Thyroid gland (tissue), 4 donors: ENCODE measurements at regions not wholly inside any gene's neighbourhood (a gene's known extent, or its start where the extent isn't known, plus 50 kb on each side); places are given as distances from the start of the nearest gene placed in this dataset.

Experiments
- DNase-seq, 2 donors: peaks; one replicate each; pipeline ENCODE4 v3.0.0-alpha.2; 2019
- H3K27ac ChIP-seq, 3 donors: fragments of 200-600 bp; sonication (generic); 1 replicate in 2 of 3; 2 replicates in 1 of 3; pipeline ENCODE4 v1.5.1; 2016 to 2019; ENCODE audit warnings: mild to moderate bottlenecking in 1 of 3, moderate library complexity in 1 of 3
- H3K27me3 ChIP-seq: fragments of 200-600 bp; sonication (generic); one replicate; pipeline ENCODE4 v1.5.1; 2019
- H3K36me3 ChIP-seq, 2 donors: fragments of 200-600 bp; sonication (generic); one replicate each; pipeline ENCODE4 v1.5.1; 2016 to 2019
- H3K4me1 ChIP-seq, 2 donors: fragments of 200-600 bp; sonication (generic); one replicate each; pipeline ENCODE4 v1.5.1; 2017 to 2019
- H3K4me3 ChIP-seq, 3 donors: fragments of 200-600 bp; sonication (generic); replicated peaks in 1 of 3; 1 replicate in 2 of 3; 2 replicates in 1 of 3; pipeline ENCODE4 v1.5.1; 2016; ENCODE audit warnings: mild to moderate bottlenecking in 1 of 3
- H3K9me3 ChIP-seq: fragments of 200-600 bp; sonication (generic); one replicate; pipeline ENCODE4 v1.5.1; 2017
- POLR2A ChIP-seq, 2 donors: fragments of 450-650 bp; IDR thresholded peaks; one replicate each; pipeline ENCODE4 v1.6.1; 2017; ENCODE audit warnings: antibody characterized with exemption in 2 of 2, mild to moderate bottlenecking in 2 of 2, moderate library complexity in 1 of 2
- WGBS, 2 donors: methylation state at CpG; one replicate each; pipeline ENCODE4 v1.1.5; 2017; 5-methylcytosine and 5-hydroxymethylcytosine counted together
- intact Hi-C: fragments of 100-400 bp; cut with DNase I; formaldehyde crosslinking; loops from one replicate; pipeline ENCODE4 v1.15.1; 2023
- TF ChIP-seq, protein P1 (sequence below), 6 experiments: fragments of 200-600 bp in 3 of 6; fragments of 450-650 bp in 3 of 6; sonication (generic) in 3 of 6; IDR thresholded peaks; one replicate each; pipeline ENCODE4 v1.5.1; 2016 to 2019; ENCODE audit warnings: antibody characterized with exemption in 6 of 6, mild to moderate bottlenecking in 2 of 6, inconsistent platforms in 1 of 6, moderate library complexity in 1 of 6

DNA sequence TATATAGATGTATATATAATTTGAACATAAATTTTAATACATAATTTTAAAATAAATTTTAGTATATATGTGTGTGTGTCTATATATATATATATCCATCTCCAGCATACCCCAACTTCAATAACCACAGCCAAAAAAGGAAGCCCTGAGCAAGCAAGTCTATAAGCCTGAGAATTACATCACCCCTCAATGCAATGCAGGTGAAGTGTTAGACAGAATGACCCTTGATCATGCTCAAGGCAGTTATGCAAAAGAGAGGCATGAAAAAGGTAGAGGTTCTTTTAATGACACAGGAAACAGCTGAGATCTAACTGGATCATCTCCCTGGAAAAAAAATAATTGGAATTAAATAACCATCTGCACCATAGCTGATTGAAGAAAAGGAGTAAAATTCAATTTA lies 557.9 kb upstream of the ANO5 start:
- no peak for DNase-seq
- Histone ChIP-seq H3K27me3 (no peaks in the 10 kb centered on the region), H3K27ac (no peak overlapping the region), H3K4me3 (no peak overlapping the region), H3K36me3 (no peaks in the 10 kb centered on the region), H3K4me1 (peaks cover 12 to 15% of the 10 kb centered on the region in 2 donors), H3K9me3 (no peaks in the 10 kb centered on the region)
- intact Hi-C loops = no loop called here
- TF ChIP-seq, protein P1, sequence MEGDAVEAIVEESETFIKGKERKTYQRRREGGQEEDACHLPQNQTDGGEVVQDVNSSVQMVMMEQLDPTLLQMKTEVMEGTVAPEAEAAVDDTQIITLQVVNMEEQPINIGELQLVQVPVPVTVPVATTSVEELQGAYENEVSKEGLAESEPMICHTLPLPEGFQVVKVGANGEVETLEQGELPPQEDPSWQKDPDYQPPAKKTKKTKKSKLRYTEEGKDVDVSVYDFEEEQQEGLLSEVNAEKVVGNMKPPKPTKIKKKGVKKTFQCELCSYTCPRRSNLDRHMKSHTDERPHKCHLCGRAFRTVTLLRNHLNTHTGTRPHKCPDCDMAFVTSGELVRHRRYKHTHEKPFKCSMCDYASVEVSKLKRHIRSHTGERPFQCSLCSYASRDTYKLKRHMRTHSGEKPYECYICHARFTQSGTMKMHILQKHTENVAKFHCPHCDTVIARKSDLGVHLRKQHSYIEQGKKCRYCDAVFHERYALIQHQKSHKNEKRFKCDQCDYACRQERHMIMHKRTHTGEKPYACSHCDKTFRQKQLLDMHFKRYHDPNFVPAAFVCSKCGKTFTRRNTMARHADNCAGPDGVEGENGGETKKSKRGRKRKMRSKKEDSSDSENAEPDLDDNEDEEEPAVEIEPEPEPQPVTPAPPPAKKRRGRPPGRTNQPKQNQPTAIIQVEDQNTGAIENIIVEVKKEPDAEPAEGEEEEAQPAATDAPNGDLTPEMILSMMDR (IDR thresholded peaks at IDR 0.05) = no peak
- no peak for TF ChIP-seq POLR2A (IDR thresholded peaks at IDR 0.05)

DNA sequence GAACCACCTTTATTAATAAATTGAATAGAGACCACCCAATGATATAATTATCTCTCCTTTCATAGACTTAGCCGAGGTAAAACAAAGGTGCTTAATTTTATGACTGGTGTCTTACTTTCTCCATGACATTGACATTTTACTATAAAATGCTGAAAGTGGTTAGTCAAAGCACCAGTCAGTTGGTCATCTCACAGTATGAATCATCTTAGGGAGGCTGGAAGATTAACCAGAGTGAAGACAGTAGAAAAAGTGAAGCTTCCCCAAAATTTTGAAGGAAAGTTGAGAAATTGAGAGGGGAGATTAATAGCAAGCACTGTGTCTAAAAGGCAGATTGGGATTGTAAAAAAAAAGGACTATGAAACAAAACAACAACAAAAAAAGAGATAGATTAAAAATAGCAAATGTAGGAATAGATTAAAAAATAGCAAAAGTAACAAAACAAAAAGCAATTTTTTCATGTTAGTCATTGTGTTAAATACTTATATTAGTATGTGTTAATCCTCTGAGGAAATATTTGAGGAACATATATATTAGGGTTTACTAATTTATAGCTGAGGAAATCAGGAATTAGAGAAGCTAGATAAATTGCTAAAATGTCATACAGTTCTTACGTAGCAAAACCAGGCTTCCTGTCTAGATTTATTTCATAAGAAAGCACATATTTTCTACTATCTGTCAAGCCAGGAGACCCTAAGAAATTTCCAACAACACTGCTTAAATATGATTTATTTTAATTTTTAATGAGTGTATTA lies 557.3 kb upstream of the ANO5 start:
- H3K4me3 ChIP-seq = no peak overlapping the region
- H3K36me3 ChIP-seq = no peaks in the 10 kb centered on the region
- 59 to 64% methylated on average over 2 of the region's 2 CpGs for WGBS, 2 donors
- no peak overlapping the region for H3K27ac ChIP-seq
- no peak for DNase-seq
- intact Hi-C loops = no loop called here
- H3K4me1 ChIP-seq = peaks cover 12 to 15% of the 10 kb centered on the region in 2 donors
- no peaks in the 10 kb centered on the region for H3K9me3 ChIP-seq
- TF ChIP-seq POLR2A (IDR thresholded peaks at IDR 0.05) = no peak
- TF ChIP-seq, protein P1 (IDR thresholded peaks at IDR 0.05) = no peak
- no peaks in the 10 kb centered on the region for H3K27me3 ChIP-seq

DNA sequence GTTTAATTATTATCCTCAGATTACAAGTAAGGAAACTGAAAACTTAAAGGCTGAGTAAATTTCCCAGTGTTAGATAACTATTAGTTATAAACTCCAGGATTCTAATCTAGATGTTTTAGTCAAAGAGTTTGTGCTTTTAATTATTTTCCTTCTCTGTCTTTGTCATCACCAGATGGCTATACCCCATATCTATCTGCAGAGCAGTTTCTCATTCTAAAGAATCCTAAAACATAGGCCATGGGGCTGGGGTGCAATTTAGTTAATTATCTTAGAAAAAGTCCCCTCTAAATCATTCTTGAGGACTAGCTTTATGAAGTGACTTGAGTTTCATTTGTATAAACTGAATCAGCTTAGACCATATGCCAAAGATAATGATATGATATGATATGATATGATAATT lies 556.3 kb upstream of the ANO5 start:
- intact Hi-C loops = no loop called here
- Histone ChIP-seq H3K4me3 (no peak overlapping the region), H3K27ac (no peak overlapping the region), H3K36me3 (no peaks in the 10 kb centered on the region), H3K4me1 (peaks cover 8 to 9% of the 10 kb centered on the region in 2 donors), H3K9me3 (no peaks in the 10 kb centered on the region), H3K27me3 (no peaks in the 10 kb centered on the region)
- TF ChIP-seq POLR2A (IDR thresholded peaks at IDR 0.05) = no peak
- TF ChIP-seq, protein P1 (IDR thresholded peaks at IDR 0.05) = no peak
- no peak for DNase-seq

DNA sequence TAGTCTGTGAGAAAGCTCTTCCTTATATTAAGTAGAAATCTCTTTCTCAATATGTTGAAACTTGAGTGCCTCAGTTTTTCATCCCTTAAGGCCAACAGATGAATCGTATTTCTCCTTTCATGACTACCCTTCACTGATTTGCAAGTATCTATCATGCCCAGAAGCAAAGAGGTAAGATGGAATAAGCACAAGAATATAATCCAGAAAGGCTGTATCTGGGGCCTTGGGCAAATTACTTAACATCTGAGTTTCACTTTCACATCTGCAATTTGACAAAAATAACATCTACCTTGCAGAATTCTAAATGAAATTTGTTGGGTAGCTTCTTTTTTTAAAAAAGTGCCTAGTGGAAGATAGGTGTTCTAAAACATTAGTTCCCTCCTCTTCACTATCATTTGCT lies 552.4 kb upstream of the ANO5 start:
- no peaks in the 10 kb centered on the region for H3K4me1 ChIP-seq
- no peak for TF ChIP-seq POLR2A (IDR thresholded peaks at IDR 0.05)
- TF ChIP-seq, protein P1 (IDR thresholded peaks at IDR 0.05) = no peak
- no peak overlapping the region for H3K4me3 ChIP-seq
- intact Hi-C loops = no loop called here
- DNase-seq = no peak
- no peak overlapping the region for H3K27ac ChIP-seq
- 77 to 90% methylated on average over 1 of the region's 1 CpG for WGBS, 2 donors
- H3K36me3 ChIP-seq = no peaks in the 10 kb centered on the region
- no peaks in the 10 kb centered on the region for H3K27me3 ChIP-seq
- H3K9me3 ChIP-seq = no peaks in the 10 kb centered on the region

DNA sequence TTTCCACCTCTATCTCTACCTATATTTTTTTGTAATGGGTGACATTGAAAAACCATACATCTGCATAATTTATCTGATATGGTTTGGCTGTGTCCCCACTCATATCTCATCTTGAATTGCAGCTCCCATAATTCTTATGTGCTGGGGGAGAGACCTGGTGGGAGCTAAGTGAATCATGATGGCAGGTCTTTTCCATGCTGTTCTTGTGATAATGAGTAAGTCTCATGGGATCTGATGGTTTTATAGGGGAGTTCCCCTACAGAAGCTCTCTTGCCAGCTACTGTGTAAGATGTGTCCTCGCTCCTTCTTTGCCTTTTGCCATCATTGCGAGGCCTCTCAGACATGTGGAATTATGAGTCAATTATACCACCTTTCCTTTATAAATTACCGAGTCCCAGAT lies 551.0 kb upstream of the ANO5 start:
- H3K27ac ChIP-seq = no peak overlapping the region
- WGBS, 2 donors = 90 to 94% methylated on average over 3 of the region's 3 CpGs
- TF ChIP-seq POLR2A (IDR thresholded peaks at IDR 0.05) = no peak
- TF ChIP-seq, protein P1 (IDR thresholded peaks at IDR 0.05) = no peak
- no peak for DNase-seq
- no peaks in the 10 kb centered on the region for H3K27me3 ChIP-seq
- H3K9me3 ChIP-seq = no peaks in the 10 kb centered on the region
- H3K4me1 ChIP-seq = no peaks in the 10 kb centered on the region
- intact Hi-C loops = no loop called here
- no peak overlapping the region for H3K4me3 ChIP-seq
- no peaks in the 10 kb centered on the region for H3K36me3 ChIP-seq
